Astrocyte (in vitro differentiated cells and primary cell): ENCODE measurements at regions not wholly inside any gene's neighbourhood (a gene's known extent, or its start where the extent isn't known, plus 50 kb on each side); places are given as distances from the start of the nearest gene placed in this dataset.

ENCODE experiments used
- DNase-seq: peaks from one replicate; pipeline ENCODE4 v3.0.0-alpha.2; 2010; ENCODE audit warnings: low read depth
- FAIRE-seq: peaks from 2 replicates; lab custom pipeline; 2011; peaks lifted over from hg19 to GRCh38; lab: Jason Lieb, UNC
- H2AFZ ChIP-seq: 2 replicates; pipeline ENCODE4 v1.6.0; 2012; ENCODE audit warnings: low read depth, low read length, inconsistent platforms
- H3K27ac ChIP-seq: 2 replicates; pipeline ENCODE4 v1.5.1; 2011; ENCODE audit warnings: low read depth, low read length, inconsistent platforms
- H3K27me3 ChIP-seq: 2 replicates; pipeline ENCODE4 v1.6.0; 2011; ENCODE audit warnings: low read length, inconsistent platforms; ENCODE audit not compliant: insufficient read depth
- H3K36me3 ChIP-seq: 2 replicates; pipeline ENCODE4 v1.5.1; 2011; ENCODE audit warnings: low read length, inconsistent platforms; ENCODE audit not compliant: insufficient read depth
- H3K4me1 ChIP-seq: 2 replicates; pipeline ENCODE4 v1.5.1; 2011; ENCODE audit warnings: low read length, inconsistent platforms; ENCODE audit not compliant: insufficient read depth
- H3K4me2 ChIP-seq: 2 replicates; pipeline ENCODE4 v1.6.0; 2012; ENCODE audit warnings: low read length, inconsistent platforms
- H3K4me3 ChIP-seq: 2 replicates; pipeline ENCODE4 v1.5.1; 2011; ENCODE audit warnings: low read depth, mild to moderate bottlenecking, low read length, inconsistent platforms; ENCODE audit not compliant: insufficient read depth
- H3K79me2 ChIP-seq: 2 replicates; pipeline ENCODE4 v1.6.0; 2012; ENCODE audit warnings: mild to moderate bottlenecking, low read length, inconsistent platforms; ENCODE audit not compliant: insufficient read depth
- H3K9ac ChIP-seq: 2 replicates; pipeline ENCODE4 v1.6.0; 2012; ENCODE audit warnings: mild to moderate bottlenecking, low read length, inconsistent platforms
- H3K9me3 ChIP-seq: 2 replicates; pipeline ENCODE4 v1.5.1; 2012; ENCODE audit warnings: low read depth, mild to moderate bottlenecking, low read length, inconsistent platforms; ENCODE audit not compliant: insufficient read depth
- H4K20me1 ChIP-seq: 2 replicates; pipeline ENCODE4 v1.6.0; 2012; ENCODE audit warnings: low read length, inconsistent platforms; ENCODE audit not compliant: insufficient read depth
- H3K27ac Mint-ChIP-seq: one replicate; pipeline ENCODE4 v1.8.0; 2021; ENCODE audit warnings: mild to moderate bottlenecking, mixed read lengths; ENCODE audit not compliant: unreplicated experiment
- H3K27me3 Mint-ChIP-seq: one replicate; pipeline ENCODE4 v1.8.0; 2021; ENCODE audit warnings: low read depth, mixed read lengths; ENCODE audit not compliant: unreplicated experiment
- H3K36me3 Mint-ChIP-seq: one replicate; pipeline ENCODE4 v1.8.0; 2021; ENCODE audit warnings: low read depth, mixed read lengths; ENCODE audit not compliant: unreplicated experiment
- H3K4me1 Mint-ChIP-seq: one replicate; pipeline ENCODE4 v1.8.0; 2021; ENCODE audit warnings: low read depth, mixed read lengths; ENCODE audit not compliant: unreplicated experiment
- H3K4me3 Mint-ChIP-seq: one replicate; pipeline ENCODE4 v1.8.0; 2021; ENCODE audit warnings: mild to moderate bottlenecking, moderate library complexity, mixed read lengths; ENCODE audit not compliant: unreplicated experiment
- H3K9me3 Mint-ChIP-seq: one replicate; pipeline ENCODE4 v1.8.0; 2021; ENCODE audit warnings: mild to moderate bottlenecking, mixed read lengths; ENCODE audit not compliant: unreplicated experiment
- EZH2 ChIP-seq: IDR thresholded peaks from 2 replicates; pipeline ENCODE4 v1.6.1; 2012; ENCODE audit warnings: mild to moderate bottlenecking, low read length, inconsistent platforms; ENCODE audit not compliant: insufficient read depth
- TF ChIP-seq, protein P1 (sequence below): IDR thresholded peaks from 2 replicates; pipeline ENCODE4 v1.5.1; 2011; ENCODE audit warnings: low read depth, mild to moderate bottlenecking, inconsistent platforms, low read length, moderate library complexity; ENCODE audit not compliant: insufficient read depth

DNA sequence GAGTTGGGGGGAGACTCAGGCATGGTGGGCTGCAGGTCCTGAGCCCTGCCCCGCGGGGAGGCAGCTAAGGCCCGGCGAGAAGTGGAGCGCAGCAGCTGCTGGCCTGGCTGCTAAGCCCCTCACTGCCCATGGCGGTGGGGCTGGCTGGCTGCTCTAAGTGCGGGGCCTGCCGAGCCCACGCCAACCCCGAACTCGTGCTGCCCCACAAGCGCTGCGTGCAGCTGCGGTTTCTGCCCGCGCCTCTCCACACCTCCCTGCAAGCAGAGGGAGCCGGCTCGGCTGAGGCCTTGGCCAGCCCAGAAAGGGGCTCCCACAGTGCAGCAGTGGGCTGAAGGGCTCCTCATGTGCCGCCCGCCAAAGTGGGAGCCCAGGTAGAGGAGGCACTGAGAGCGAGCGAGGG, 1355.1 kb upstream of the WWC1 start:
- no peaks in the 10 kb centered on the region for H3K9me3 ChIP-seq
- Mint-ChIP-seq H3K27me3 (no peaks in the 10 kb centered on the region), H3K36me3 (no peaks in the 10 kb centered on the region), H3K9me3 (no peaks in the 10 kb centered on the region), H3K4me3 (no peak overlapping the region), H3K27ac (no peak overlapping the region), H3K4me1 (no peaks in the 10 kb centered on the region)
- H3K4me3 ChIP-seq = no peak overlapping the region
- no peaks in the 10 kb centered on the region for H3K4me1 ChIP-seq
- DNase-seq = no peak
- no peak overlapping the region for H3K27ac ChIP-seq
- no peak overlapping the region for H3K9ac ChIP-seq
- no peaks in the 10 kb centered on the region for H3K36me3 ChIP-seq
- FAIRE-seq = no peak
- no peak for TF ChIP-seq EZH2
- TF ChIP-seq, protein P1, sequence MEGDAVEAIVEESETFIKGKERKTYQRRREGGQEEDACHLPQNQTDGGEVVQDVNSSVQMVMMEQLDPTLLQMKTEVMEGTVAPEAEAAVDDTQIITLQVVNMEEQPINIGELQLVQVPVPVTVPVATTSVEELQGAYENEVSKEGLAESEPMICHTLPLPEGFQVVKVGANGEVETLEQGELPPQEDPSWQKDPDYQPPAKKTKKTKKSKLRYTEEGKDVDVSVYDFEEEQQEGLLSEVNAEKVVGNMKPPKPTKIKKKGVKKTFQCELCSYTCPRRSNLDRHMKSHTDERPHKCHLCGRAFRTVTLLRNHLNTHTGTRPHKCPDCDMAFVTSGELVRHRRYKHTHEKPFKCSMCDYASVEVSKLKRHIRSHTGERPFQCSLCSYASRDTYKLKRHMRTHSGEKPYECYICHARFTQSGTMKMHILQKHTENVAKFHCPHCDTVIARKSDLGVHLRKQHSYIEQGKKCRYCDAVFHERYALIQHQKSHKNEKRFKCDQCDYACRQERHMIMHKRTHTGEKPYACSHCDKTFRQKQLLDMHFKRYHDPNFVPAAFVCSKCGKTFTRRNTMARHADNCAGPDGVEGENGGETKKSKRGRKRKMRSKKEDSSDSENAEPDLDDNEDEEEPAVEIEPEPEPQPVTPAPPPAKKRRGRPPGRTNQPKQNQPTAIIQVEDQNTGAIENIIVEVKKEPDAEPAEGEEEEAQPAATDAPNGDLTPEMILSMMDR = no peak
- H3K27me3 ChIP-seq = no peaks in the 10 kb centered on the region
- H3K79me2 ChIP-seq = no peaks in the 10 kb centered on the region
- H3K4me2 ChIP-seq = no peak overlapping the region
- no peak overlapping the region for H2AFZ ChIP-seq
- no peaks in the 10 kb centered on the region for H4K20me1 ChIP-seq

DNA sequence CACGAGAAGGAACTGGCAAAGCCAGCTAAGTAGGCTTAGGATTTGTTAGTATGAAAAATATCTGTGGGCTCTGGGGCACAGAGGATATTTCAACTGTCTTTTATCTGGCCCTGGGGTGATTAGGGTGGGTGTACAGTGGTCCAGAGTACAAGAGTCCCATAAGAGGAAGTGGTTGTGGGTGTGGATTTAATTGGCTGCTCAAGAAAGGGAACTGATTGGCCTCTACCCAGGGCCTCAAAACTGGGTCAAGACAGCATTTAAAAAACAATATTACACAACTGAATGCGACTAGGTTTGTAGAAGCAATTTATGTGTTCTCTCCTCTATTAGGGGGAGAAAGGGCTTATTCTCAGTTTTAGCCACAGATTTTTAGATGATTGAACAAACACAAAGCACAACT, 1353.4 kb upstream of the WWC1 start:
- no peak overlapping the region for H3K27ac Mint-ChIP-seq
- no peaks in the 10 kb centered on the region for H3K4me1 ChIP-seq
- H3K36me3 Mint-ChIP-seq = no peaks in the 10 kb centered on the region
- no peaks in the 10 kb centered on the region for H3K27me3 ChIP-seq
- no peaks in the 10 kb centered on the region for H3K4me1 Mint-ChIP-seq
- H3K4me2 ChIP-seq = no peak overlapping the region
- H2AFZ ChIP-seq = no peak overlapping the region
- H3K27ac ChIP-seq = no peak overlapping the region
- no peaks in the 10 kb centered on the region for H3K9me3 ChIP-seq
- H3K9ac ChIP-seq = no peak overlapping the region
- no peaks in the 10 kb centered on the region for H3K36me3 ChIP-seq
- H3K79me2 ChIP-seq = no peaks in the 10 kb centered on the region
- DNase-seq (no peak), FAIRE-seq (no peak)
- no peaks in the 10 kb centered on the region for H3K27me3 Mint-ChIP-seq
- no peak overlapping the region for H3K4me3 Mint-ChIP-seq
- H3K9me3 Mint-ChIP-seq = no peaks in the 10 kb centered on the region
- TF ChIP-seq, protein P1 = no peak
- H3K4me3 ChIP-seq = no peak overlapping the region
- no peaks in the 10 kb centered on the region for H4K20me1 ChIP-seq

DNA sequence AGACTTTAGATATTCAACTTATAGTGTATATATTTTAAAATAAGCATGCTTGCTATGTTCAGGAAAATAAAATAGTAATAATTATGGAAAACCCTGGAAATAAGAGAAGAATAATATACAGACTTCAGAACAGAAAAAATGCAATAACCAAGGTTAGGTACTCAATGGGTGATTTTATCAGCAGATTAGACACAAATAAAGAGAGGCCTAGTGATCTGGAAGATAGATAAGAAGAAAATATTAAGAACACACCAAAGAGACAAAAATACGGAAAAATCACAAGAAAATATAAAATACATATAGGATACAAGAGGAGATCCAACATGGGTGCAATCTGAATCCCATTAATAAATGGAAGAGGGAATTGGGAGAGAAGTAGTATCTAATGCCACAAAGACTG, 1348.5 kb upstream of the WWC1 start:
- DNase-seq (no peak), FAIRE-seq (no peak)
- Histone ChIP-seq H3K4me1 (no peaks in the 10 kb centered on the region), H3K9me3 (no peaks in the 10 kb centered on the region), H3K36me3 (no peaks in the 10 kb centered on the region), H3K9ac (no peak overlapping the region), H2AFZ (no peak overlapping the region), H3K4me2 (no peak overlapping the region), H3K4me3 (no peak overlapping the region), H3K79me2 (no peaks in the 10 kb centered on the region), H3K27me3 (no peaks in the 10 kb centered on the region), H3K27ac (no peak overlapping the region), H4K20me1 (no peaks in the 10 kb centered on the region)
- TF ChIP-seq EZH2 = no peak
- TF ChIP-seq, protein P1 = no peak
- Mint-ChIP-seq H3K4me3 (no peak overlapping the region), H3K9me3 (no peaks in the 10 kb centered on the region), H3K36me3 (no peaks in the 10 kb centered on the region), H3K4me1 (no peaks in the 10 kb centered on the region), H3K27me3 (no peaks in the 10 kb centered on the region), H3K27ac (no peak overlapping the region)
